ENCODE measurements at regions not wholly inside any gene's neighbourhood (a gene's known extent, or its start where the extent isn't known, plus 50 kb on each side); places are given as distances from the start of the nearest gene placed in this dataset.
A peak's percentile ranks its signal among the peaks of the same experiment; 100 is the strongest.

DNA sequence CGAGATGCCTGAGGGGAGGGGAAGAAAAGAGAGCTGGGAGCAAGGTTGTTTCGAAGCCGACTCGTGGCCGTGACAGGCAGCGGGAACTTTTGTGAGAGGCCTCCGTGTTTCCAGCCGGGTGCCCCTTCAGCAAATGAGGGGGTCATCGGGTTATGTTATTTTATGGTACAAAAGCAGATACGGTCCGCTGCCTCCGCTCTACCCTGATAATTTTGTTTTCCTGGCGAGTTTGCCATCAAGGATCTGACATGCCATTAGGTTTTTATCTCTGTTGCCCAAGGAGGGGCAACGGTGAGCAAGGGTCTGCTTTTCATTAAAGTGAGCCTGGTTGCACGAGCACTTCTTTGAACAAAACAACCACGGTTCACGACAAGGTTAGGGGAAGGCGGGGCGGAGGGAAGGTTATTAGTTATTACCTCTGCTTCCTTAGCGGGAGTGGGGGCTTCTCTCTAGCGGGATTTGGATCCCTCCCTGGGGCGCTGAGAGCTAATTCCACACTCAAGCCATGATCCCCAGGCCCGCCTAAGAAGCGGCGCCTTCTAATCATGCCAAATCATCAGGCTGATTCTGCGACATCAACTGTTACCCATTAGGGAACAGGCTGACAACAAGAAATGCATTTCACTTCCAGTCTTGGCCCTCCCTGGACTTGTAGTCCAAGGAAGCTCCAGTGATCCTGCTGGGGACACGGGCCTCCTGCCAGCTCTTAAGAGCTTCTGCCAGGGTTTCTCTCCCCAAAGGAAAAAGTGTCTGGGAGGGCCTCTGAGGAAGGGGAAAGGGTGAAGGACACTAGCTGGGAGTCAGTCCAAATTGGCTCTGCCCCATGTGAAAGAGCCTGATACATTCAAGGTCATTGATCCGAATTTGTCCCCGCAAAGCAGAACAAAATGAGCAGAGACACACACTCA lies 617.7 kb downstream of the MID1IP1 start:
- TF ChIP-seq, protein P1, sequence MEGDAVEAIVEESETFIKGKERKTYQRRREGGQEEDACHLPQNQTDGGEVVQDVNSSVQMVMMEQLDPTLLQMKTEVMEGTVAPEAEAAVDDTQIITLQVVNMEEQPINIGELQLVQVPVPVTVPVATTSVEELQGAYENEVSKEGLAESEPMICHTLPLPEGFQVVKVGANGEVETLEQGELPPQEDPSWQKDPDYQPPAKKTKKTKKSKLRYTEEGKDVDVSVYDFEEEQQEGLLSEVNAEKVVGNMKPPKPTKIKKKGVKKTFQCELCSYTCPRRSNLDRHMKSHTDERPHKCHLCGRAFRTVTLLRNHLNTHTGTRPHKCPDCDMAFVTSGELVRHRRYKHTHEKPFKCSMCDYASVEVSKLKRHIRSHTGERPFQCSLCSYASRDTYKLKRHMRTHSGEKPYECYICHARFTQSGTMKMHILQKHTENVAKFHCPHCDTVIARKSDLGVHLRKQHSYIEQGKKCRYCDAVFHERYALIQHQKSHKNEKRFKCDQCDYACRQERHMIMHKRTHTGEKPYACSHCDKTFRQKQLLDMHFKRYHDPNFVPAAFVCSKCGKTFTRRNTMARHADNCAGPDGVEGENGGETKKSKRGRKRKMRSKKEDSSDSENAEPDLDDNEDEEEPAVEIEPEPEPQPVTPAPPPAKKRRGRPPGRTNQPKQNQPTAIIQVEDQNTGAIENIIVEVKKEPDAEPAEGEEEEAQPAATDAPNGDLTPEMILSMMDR (IDR thresholded peaks at IDR 0.05 in 8 of 11, conservative IDR thresholded peaks at IDR 0.05 in 3 of 11): no peak
- TF ChIP-seq POLR2A (IDR thresholded peaks at IDR 0.05): no peak
- TF ChIP-seq POLR2AphosphoS5 (IDR thresholded peaks at IDR 0.05): peak in 1 of 3 donors; percentile 58

Measured in spleen (tissue), 7 donors.